Kidney epithelial cell (primary cell): ENCODE measurements at regions not wholly inside any gene's neighbourhood (a gene's known extent, or its start where the extent isn't known, plus 50 kb on each side); places are given as distances from the start of the nearest gene placed in this dataset.

Experiments
- DNase-seq: peaks from one replicate; pipeline ENCODE4 v3.0.0-alpha.2; 2010; ENCODE audit warnings: low read depth
- H3K27me3 ChIP-seq: 2 replicates; pipeline ENCODE4 v1.6.0; 2011; ENCODE audit warnings: low read length; ENCODE audit not compliant: control insufficient read depth, insufficient read depth
- H3K36me3 ChIP-seq: 2 replicates; pipeline ENCODE4 v1.5.1; 2011; ENCODE audit warnings: low read length; ENCODE audit not compliant: control insufficient read depth, insufficient read depth
- H3K4me3 ChIP-seq: 2 replicates; pipeline ENCODE4 v1.5.1; 2011; ENCODE audit warnings: low read depth, mild to moderate bottlenecking, control low read depth, low read length
- CTCF ChIP-seq: IDR thresholded peaks from 2 replicates; pipeline ENCODE4 v1.5.1; 2011; ENCODE audit warnings: mild to moderate bottlenecking, moderate library complexity, low read length, control low read depth, inconsistent platforms; ENCODE audit not compliant: insufficient read depth, poor library complexity, severe bottlenecking

DNA sequence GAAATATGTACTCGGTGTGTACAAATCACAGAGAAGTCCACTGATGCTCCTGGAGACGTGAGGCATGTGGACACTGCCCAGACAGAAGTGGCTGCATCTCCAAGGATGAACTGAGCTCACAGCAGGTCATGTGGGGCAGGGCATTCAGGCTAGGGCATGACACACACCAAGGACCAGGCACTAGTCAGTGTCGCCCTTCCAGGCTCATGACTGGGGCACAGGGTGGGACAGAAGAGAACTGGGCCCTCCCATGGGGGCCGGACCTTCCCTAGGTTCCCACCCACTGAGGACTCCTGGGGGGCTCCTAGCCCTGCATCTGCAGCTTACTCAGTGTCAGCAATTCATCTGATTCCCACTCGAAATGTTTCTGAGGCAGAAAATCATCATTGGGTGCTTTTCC is 256.8 kb upstream of the IRX4 start:
- no peaks in the 10 kb centered on the region for H3K36me3 ChIP-seq
- no peak for TF ChIP-seq CTCF
- no peak overlapping the region for H3K4me3 ChIP-seq
- H3K27me3 ChIP-seq: no peaks in the 10 kb centered on the region
- DNase-seq: no peak

DNA sequence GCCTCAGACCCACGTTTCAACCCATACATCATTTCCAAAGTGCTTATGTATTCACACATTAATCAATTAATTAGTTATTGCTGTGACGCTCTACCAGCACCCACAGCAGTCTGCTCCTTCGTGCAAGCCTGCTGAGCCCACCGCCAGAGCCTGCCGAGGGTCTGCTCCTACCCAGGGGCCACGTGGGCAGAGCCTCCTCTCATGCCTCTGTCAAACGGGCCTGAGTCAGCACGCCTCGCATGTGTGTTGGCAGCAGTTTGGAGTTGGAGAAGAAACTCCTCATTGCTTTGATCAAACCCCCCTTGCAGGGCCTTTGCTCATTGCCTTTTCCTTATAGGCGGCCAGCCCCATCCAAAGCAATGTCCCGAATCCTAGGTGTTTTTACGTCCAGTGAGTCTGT is 256.2 kb upstream of the IRX4 start:
- DNase-seq: no peak
- H3K4me3 ChIP-seq: no peak overlapping the region
- TF ChIP-seq CTCF: no peak
- no peaks in the 10 kb centered on the region for H3K27me3 ChIP-seq
- H3K36me3 ChIP-seq: no peaks in the 10 kb centered on the region

GRCh38 chr5:2137444-2138050 is 254.8 kb upstream of the IRX4 start:
- TF ChIP-seq CTCF: no peak
- H3K4me3 ChIP-seq: no peak overlapping the region
- no peaks in the 10 kb centered on the region for H3K36me3 ChIP-seq
- no peak for DNase-seq
- H3K27me3 ChIP-seq: no peaks in the 10 kb centered on the region

GRCh38 chr5:2136728-2137333 is 254.1 kb upstream of the IRX4 start:
- TF ChIP-seq CTCF: no peak
- DNase-seq: no peak

GRCh38 chr5:2135833-2136232 is 253.1 kb upstream of the IRX4 start:
- DNase-seq: no peak
- TF ChIP-seq CTCF: no peak

More at GRCh38 chr5:2136728-2137333, 254.1 kb upstream of the IRX4 start:
- no peaks in the 10 kb centered on the region for H3K27me3 ChIP-seq
- no peaks in the 10 kb centered on the region for H3K36me3 ChIP-seq
- H3K4me3 ChIP-seq: no peak overlapping the region

GRCh38 chr5:2135354-2135753 is 252.6 kb upstream of the IRX4 start:
- Histone ChIP-seq H3K36me3 (no peaks in the 10 kb centered on the region), H3K4me3 (no peak overlapping the region), H3K27me3 (no peaks in the 10 kb centered on the region)
- no peak for DNase-seq
- no peak for TF ChIP-seq CTCF

More at GRCh38 chr5:2135833-2136232, 253.1 kb upstream of the IRX4 start:
- Histone ChIP-seq H3K27me3 (no peaks in the 10 kb centered on the region), H3K36me3 (no peaks in the 10 kb centered on the region), H3K4me3 (no peak overlapping the region)
